NCI-H146 treated with DMSO at 0.1 percent for 48 hours (cell line): ENCODE measurements at regions not wholly inside any gene's neighbourhood (a gene's known extent, or its start where the extent isn't known, plus 50 kb on each side); places are given as distances from the start of the nearest gene placed in this dataset.

Source experiments
- DNase-seq: peaks from one replicate; lab custom pipeline; 2025; ENCODE audit not compliant: unreplicated experiment; lab: John Stamatoyannopoulos, UW

GRCh38 chr2:239693761-239694415 lies 293.1 kb upstream of the HDAC4 start:
- DNase-seq, result no peak

- DNase-seq, result no peak
Measured at GRCh38 chr2:239693330-239693729, 292.5 kb upstream of the HDAC4 start.

GRCh38 chr2:239692919-239693318 lies 292.1 kb upstream of the HDAC4 start:
- DNase-seq, result no peak

- no peak for DNase-seq
Measured at GRCh38 chr2:239692362-239692851, 291.6 kb upstream of the HDAC4 start.

GRCh38 chr2:239691720-239692119 lies 290.9 kb upstream of the HDAC4 start:
- no peak for DNase-seq

GRCh38 chr2:239690651-239691631 lies 290.1 kb upstream of the HDAC4 start:
- no peak for DNase-seq

GRCh38 chr2:239689985-239690384 lies 289.2 kb upstream of the HDAC4 start:
- DNase-seq, result no peak

- DNase-seq, result no peak
Measured at GRCh38 chr2:239689410-239689809, 288.6 kb upstream of the HDAC4 start.

- no peak for DNase-seq
Measured at GRCh38 chr2:239688840-239689239, 288.0 kb upstream of the HDAC4 start.

GRCh38 chr2:239688122-239688681 lies 287.4 kb upstream of the HDAC4 start:
- no peak for DNase-seq

- no peak for DNase-seq
Measured at GRCh38 chr2:239687441-239687840, 286.6 kb upstream of the HDAC4 start.

- DNase-seq, result no peak
Measured at GRCh38 chr2:239685965-239686364, 285.1 kb upstream of the HDAC4 start.

- DNase-seq, result no peak
Measured at GRCh38 chr2:239685556-239685955, 284.7 kb upstream of the HDAC4 start.

GRCh38 chr2:239684996-239685395 lies 284.2 kb upstream of the HDAC4 start:
- no peak for DNase-seq

- no peak for DNase-seq
Measured at GRCh38 chr2:239684271-239684810, 283.5 kb upstream of the HDAC4 start.

- no peak for DNase-seq
Measured at GRCh38 chr2:239682518-239682917, 281.7 kb upstream of the HDAC4 start.

GRCh38 chr2:239679755-239680154 lies 278.9 kb upstream of the HDAC4 start:
- DNase-seq, result no peak

GRCh38 chr2:239678666-239679296 lies 278.0 kb upstream of the HDAC4 start:
- DNase-seq, result no peak

- no peak for DNase-seq
Measured at GRCh38 chr2:239678186-239678490, 277.3 kb upstream of the HDAC4 start.

GRCh38 chr2:239677453-239678185 lies 276.8 kb upstream of the HDAC4 start:
- DNase-seq, result no peak
